Head of caudate nucleus (tissue), 42 donors: ENCODE measurements at regions not wholly inside any gene's neighbourhood (a gene's known extent, or its start where the extent isn't known, plus 50 kb on each side); places are given as distances from the start of the nearest gene placed in this dataset.

Experiments used
- DNase-seq, 42 donors: peaks; one replicate each; pipeline versions ENCODE4 v3.0.0 to v3.0.0-alpha.2; 2020 to 2021; ENCODE audit warnings: mixed read lengths in 7 of 42
- intact Hi-C: fragments of 100-400 bp; cut with DNase I; formaldehyde crosslinking; loops from one replicate; pipeline ENCODE4 v1.15.0; 2022

- no peak for DNase-seq
- intact Hi-C loops = loop anchor here (10.0 kb wide), 2 partner anchors 162 to 212 kb away; no protein-coding TSS in a partner anchor
Measured at GRCh38 chr15:69893086-69893485, 204.6 kb downstream of the TLE3 start.

DNA sequence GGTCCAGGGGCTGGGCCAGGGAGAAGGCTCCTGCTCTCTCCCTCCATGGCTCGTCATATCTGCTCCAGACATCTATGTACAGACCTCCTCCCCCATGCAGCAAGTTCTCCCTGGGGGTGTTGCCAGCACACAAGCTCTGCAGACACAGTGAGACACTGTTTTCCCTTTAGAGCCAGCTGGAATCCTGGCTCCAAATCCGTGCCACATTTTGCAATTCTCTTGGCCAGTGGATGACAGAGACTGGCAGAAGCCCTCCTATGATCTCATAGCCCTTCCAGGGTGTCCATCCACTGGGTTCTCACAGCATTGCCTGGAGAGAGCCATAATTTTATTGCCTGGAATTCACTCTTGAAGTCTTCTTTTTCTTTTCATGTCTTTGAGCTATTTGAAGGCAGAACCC is 203.9 kb downstream of the TLE3 start:
- DNase-seq = peak in 41 of 42 donors; percentile 9 to 89 (median 72)
- intact Hi-C loops = loop anchor here (10.0 kb wide), 2 partner anchors 161 to 211 kb away; no protein-coding TSS in a partner anchor

- intact Hi-C loops = loop anchor here (10.0 kb wide), 2 partner anchors 160 to 210 kb away; no protein-coding TSS in a partner anchor
- DNase-seq = no peak
Measured at GRCh38 chr15:69895202-69895601, 202.5 kb downstream of the TLE3 start.

DNA sequence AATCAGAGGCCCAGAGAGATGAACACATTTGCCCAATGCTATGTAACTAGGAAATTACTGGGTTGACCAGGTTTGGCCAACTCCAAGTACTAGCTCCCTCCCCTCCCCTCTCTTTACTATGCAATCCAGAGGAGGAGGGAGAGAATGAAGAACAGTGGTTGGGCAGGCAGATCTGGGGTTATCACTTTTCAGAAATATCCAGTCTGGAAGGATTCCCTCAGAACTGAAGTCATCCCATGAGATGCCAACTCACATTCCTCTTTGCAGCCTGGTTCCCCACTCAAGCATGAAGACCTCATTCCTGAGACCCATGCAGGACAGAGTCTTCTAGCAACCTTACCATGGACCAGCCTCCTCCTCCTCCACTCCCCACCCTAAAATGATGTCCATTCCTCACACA is 201.1 kb downstream of the TLE3 start:
- intact Hi-C loops = loop anchor here (10.0 kb wide), 2 partner anchors 158 to 208 kb away; no protein-coding TSS in a partner anchor
- no peak for DNase-seq

- DNase-seq = no peak
- intact Hi-C loops = loop anchor here (10.0 kb wide), 2 partner anchors 158 to 208 kb away; no protein-coding TSS in a partner anchor
Measured at GRCh38 chr15:69897061-69897460, 200.7 kb downstream of the TLE3 start.

DNA sequence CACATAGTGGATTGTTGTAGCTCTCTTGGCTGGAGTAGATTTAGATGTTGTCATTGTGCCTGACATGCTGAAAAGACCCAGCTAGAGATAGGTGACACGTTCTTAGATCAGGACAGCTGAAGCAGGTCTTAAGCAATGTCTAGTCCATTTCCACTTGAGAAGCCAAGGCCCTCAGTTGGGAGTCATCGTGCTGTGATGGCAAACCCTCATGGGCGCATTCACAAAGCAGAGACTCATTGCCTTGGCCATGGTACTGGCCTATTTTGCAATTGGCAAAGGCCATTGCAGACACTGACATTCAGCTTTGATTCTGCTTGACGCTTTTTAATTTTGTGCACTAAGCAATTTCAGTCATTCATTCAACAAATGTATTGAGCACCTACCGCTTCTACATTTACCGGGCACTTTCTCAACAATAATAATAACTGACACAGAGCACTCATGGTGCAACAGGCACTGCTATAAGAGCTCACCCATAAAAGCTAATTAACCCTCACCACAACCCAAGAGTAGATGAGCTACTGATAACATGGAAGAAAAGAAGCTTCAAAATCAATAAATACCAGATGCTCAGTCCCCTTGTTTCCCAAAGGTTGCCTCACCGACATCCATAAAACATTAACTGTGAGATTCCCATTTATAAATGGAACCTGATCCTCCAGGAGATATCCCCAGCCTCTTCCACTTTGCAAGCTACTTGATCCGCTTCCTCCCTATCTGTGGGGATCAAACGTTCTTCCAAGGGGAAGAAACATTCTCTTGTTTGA is 200.1 kb downstream of the TLE3 start:
- DNase-seq = no peak
- intact Hi-C loops = loop anchor here (10.0 kb wide), 2 partner anchors 157 to 207 kb away; no protein-coding TSS in a partner anchor

DNA sequence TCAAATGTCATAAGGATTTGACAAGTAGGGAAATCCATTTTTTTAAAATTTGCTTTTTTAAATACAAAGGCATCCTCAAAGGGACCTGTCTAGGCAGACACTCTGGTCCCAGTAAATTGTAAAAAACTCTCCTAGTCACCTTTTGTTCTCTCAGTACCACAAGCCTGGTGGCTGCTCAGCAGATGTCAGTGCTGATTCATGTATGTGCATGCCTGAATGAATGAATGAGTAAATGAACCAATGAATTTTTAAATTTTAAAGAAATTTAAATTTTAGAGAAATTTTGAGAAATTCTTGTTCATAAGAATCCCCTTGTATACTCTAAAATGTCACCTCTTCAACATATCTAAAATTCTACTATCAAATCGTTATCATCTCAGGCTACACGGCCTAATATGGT is 199.5 kb downstream of the TLE3 start:
- no peak for DNase-seq
- intact Hi-C loops = loop anchor here (10.0 kb wide), 2 partner anchors 157 to 207 kb away; no protein-coding TSS in a partner anchor

GRCh38 chr15:69902414-69903062 is 195.2 kb downstream of the TLE3 start:
- intact Hi-C loops = no loop called here
- DNase-seq = no peak

- DNase-seq = no peak
- intact Hi-C loops = no loop called here
Measured at GRCh38 chr15:69903470-69904469, 193.9 kb downstream of the TLE3 start.

DNA sequence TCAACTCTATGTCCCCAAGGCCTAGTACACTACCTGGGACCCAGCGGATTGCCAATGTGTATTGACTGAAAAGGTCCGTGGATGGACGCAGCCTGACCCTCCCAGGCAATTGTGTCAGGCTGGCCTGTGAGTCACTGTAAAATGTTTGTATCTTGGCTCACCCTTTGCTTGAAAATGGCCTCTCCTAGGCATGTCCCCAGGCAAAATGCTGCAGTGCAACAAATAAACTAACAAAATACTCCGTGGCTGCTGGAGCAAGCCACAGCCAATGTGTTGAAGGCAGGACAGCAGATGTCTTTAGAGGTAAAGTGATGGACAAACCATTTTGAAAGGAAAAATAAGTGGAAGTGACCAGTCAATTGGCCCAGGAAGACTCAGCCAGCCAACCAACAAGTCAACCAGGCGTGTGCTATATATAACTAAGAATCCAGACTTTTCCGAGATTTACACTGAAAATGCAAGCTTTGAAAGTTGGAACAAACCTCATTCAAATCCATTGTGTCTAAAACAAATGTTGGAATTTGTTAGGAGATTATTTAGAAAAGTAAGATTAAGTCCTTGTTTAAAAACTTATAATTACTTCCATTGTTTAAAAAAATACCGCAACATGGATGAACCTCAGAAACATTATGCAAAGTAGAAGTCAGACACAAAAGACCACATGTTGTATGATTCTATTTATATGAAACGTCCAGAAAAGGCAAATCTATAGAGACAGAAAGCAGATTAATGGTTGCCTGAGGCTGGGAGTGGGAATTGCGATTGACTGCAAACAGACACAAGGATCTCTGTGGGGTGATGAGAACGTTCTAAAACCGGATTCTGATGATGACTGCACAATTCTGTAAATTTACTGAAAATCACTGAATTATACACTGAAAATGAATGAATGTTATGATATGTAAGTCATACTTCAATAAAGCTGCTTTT is 191.2 kb downstream of the TLE3 start:
- DNase-seq = no peak
- intact Hi-C loops = no loop called here

DNA sequence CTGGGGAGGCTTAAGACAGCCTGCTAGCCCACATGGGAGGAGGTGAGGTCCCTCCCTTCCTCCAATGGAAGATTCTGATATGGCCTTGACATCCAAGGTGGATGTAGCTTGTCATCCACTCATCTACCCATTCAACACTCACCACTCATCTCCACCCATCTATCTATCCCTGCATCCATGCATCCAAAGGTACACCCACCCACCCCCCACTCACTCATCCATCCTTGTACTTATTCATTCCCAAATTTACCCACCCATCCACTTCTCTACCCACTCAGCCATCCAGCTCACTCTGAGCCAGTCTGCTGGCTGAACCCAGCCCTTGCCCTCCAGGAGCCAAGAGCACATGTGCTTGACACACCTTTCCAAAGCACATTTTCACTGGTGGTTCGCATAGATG is 189.7 kb downstream of the TLE3 start:
- intact Hi-C loops = no loop called here
- DNase-seq = no peak

- intact Hi-C loops = no loop called here
- DNase-seq = no peak
Measured at GRCh38 chr15:69908590-69909420, 188.9 kb downstream of the TLE3 start.

- intact Hi-C loops = no loop called here
- no peak for DNase-seq
Measured at GRCh38 chr15:69909719-69910444, 187.8 kb downstream of the TLE3 start.

GRCh38 chr15:69910514-69910913 is 187.2 kb downstream of the TLE3 start:
- intact Hi-C loops = no loop called here

GRCh38 chr15:69912116-69912515 is 185.6 kb downstream of the TLE3 start:
- no peak for DNase-seq
- intact Hi-C loops = no loop called here

More at GRCh38 chr15:69910514-69910913, 187.2 kb downstream of the TLE3 start:
- DNase-seq = no peak

- no peak for DNase-seq
- intact Hi-C loops = no loop called here
Measured at GRCh38 chr15:69914040-69914439, 183.7 kb downstream of the TLE3 start.
